Sigmoid colon (tissue), 4 donors: ENCODE measurements at regions not wholly inside any gene's neighbourhood (a gene's known extent, or its start where the extent isn't known, plus 50 kb on each side); places are given as distances from the start of the nearest gene placed in this dataset.

Experiments used
- POLR2A ChIP-seq, 2 donors: fragments of 450-650 bp; IDR thresholded peaks; one replicate each; pipeline ENCODE4 v1.6.1; 2016; ENCODE audit warnings: antibody characterized with exemption in 2 of 2, mild to moderate bottlenecking in 2 of 2, moderate library complexity in 2 of 2
- POLR2AphosphoS5 ChIP-seq, 4 donors: sonication (generic); formaldehyde crosslinking; IDR thresholded peaks; one replicate each; pipeline ENCODE4 v1.6.1; 2017; ENCODE audit warnings: antibody characterized with exemption in 4 of 4
- TF ChIP-seq, protein P1 (sequence below), 4 experiments: fragments of 450-650 bp in 3 of 4; fragments of 200-600 bp in 1 of 4; IDR thresholded peaks; one replicate each; pipeline ENCODE4 v1.5.1; 2016 to 2019; ENCODE audit warnings: antibody characterized with exemption in 4 of 4, mild to moderate bottlenecking in 3 of 4, moderate library complexity in 2 of 4

DNA sequence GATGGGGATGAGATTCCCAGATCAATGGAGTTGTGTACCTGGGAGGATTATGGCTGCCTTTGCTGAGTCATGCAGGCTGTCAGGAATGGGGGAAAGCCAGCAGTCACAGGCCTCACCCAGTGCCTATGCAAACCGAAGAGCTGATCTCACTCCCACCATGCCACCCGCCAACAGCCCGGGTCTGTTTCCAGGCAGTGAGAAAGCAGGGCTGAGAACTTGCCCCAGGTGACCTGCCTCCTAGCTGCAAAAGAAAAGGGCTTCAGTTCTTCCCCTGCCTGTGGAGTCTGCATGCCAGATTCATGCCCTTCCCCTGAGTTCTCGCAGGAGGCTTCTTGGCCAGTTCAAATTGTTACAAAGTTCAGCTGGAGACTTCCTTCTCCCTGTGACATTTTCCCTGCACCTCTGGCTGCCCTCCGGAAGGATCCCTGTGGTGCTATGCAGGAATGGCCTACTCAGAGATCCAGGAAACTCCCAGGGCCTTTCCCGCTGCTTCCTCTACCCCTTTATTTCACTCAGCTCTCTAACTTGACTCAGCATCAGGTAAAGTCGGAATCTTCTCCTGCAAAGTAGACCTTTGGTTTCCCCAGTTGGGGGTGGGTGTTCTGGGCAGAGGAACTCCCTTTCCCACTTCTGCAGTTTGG lies 71.5 kb upstream of the B3GAT2 start:
- TF ChIP-seq POLR2A (IDR thresholded peaks at IDR 0.05) (no peak), POLR2AphosphoS5 (IDR thresholded peaks at IDR 0.05) (no peak)
- TF ChIP-seq, protein P1, sequence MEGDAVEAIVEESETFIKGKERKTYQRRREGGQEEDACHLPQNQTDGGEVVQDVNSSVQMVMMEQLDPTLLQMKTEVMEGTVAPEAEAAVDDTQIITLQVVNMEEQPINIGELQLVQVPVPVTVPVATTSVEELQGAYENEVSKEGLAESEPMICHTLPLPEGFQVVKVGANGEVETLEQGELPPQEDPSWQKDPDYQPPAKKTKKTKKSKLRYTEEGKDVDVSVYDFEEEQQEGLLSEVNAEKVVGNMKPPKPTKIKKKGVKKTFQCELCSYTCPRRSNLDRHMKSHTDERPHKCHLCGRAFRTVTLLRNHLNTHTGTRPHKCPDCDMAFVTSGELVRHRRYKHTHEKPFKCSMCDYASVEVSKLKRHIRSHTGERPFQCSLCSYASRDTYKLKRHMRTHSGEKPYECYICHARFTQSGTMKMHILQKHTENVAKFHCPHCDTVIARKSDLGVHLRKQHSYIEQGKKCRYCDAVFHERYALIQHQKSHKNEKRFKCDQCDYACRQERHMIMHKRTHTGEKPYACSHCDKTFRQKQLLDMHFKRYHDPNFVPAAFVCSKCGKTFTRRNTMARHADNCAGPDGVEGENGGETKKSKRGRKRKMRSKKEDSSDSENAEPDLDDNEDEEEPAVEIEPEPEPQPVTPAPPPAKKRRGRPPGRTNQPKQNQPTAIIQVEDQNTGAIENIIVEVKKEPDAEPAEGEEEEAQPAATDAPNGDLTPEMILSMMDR (IDR thresholded peaks at IDR 0.05) = no peak
